HL-60 (cell line): ENCODE measurements at regions not wholly inside any gene's neighbourhood (a gene's known extent, or its start where the extent isn't known, plus 50 kb on each side); places are given as distances from the start of the nearest gene placed in this dataset.

ENCODE experiments used
- DNase-seq, 2 experiments: peaks; one replicate each; pipeline ENCODE4 v3.0.0-alpha.2; 2010 to 2020; ENCODE audit warnings: low read depth in 1 of 2, low spot score in 1 of 2
- H3K27ac ChIP-seq: fragments of 250-450 bp; sonication (Bioruptor Pico); replicated peaks from 2 replicates; pipeline ENCODE4 v1.5.1; 2020; ENCODE audit warnings: mild to moderate bottlenecking, moderate library complexity
- H3K27me3 ChIP-seq: fragments of 250-450 bp; sonication (Bioruptor Pico); 2 replicates; pipeline ENCODE4 v1.5.1; 2021; ENCODE audit warnings: mild to moderate bottlenecking, moderate library complexity; ENCODE audit not compliant: insufficient read depth, poor library complexity, severe bottlenecking
- H3K4me3 ChIP-seq: replicated peaks from 2 replicates; pipeline ENCODE4 v1.5.1; 2011; ENCODE audit warnings: mild to moderate bottlenecking, control low read depth, low read length; ENCODE audit not compliant: insufficient read depth
- GABPA ChIP-seq: IDR thresholded peaks from 2 replicates; pipeline ENCODE4 v1.6.1; 2012; ENCODE audit warnings: low read depth
- POLR2AphosphoS5 ChIP-seq: IDR thresholded peaks from 2 replicates; pipeline ENCODE4 v1.6.1; 2012; ENCODE audit warnings: low read depth
- SPI1 ChIP-seq: IDR thresholded peaks from 2 replicates; pipeline ENCODE4 v1.6.1; 2012; ENCODE audit warnings: low read depth, mild to moderate bottlenecking, borderline replicate concordance
- TF ChIP-seq, protein P1 (sequence below): IDR thresholded peaks from one replicate; pipeline ENCODE4 v1.5.1; 2011; ENCODE audit warnings: low read length, control low read depth, inconsistent platforms; ENCODE audit not compliant: insufficient read depth
- TF ChIP-seq, protein P2 (sequence below): IDR thresholded peaks from 2 replicates; pipeline ENCODE4 v1.6.1; 2012; ENCODE audit warnings: low read depth; ENCODE audit not compliant: insufficient replicate concordance

DNA sequence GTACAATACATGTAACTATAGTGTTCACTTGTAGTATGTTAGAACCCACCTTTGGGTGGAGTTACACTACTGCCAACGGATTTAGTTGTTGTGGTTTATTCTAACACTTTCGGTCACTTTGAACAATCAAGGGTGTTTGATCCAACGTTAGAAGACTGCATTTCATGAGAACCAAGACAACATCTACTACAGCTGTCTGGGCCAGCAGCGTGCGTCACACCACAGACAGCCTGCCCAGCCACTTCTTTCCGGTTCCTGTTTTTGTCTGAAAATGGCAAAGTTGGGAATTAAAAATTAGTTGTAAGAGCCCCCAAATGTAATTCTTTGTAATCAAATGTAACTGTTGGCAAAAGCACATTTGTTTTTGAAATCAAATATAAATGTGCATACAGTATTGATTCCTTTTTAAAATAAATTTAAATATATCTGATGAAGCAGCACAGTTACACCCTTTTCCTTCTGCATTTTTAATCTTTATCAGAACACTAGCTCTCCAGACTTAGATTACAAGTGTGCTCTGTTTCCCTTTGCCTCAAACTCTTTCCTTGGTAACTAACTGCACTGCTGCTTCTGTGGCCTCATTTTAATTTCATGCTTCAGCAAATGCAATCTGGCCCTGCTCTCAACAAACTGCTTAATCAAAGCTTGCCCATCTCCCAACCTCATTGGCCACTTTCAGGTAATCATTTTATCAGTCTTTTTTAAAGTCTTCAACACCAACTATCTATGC, 86.6 kb upstream of the DPH5 start:
- H3K4me3 ChIP-seq, result no peak overlapping the region
- peak in 1 of 2 experiments; percentile 73 for DNase-seq
- peak; percentile 83 for TF ChIP-seq SPI1
- TF ChIP-seq, protein P1, sequence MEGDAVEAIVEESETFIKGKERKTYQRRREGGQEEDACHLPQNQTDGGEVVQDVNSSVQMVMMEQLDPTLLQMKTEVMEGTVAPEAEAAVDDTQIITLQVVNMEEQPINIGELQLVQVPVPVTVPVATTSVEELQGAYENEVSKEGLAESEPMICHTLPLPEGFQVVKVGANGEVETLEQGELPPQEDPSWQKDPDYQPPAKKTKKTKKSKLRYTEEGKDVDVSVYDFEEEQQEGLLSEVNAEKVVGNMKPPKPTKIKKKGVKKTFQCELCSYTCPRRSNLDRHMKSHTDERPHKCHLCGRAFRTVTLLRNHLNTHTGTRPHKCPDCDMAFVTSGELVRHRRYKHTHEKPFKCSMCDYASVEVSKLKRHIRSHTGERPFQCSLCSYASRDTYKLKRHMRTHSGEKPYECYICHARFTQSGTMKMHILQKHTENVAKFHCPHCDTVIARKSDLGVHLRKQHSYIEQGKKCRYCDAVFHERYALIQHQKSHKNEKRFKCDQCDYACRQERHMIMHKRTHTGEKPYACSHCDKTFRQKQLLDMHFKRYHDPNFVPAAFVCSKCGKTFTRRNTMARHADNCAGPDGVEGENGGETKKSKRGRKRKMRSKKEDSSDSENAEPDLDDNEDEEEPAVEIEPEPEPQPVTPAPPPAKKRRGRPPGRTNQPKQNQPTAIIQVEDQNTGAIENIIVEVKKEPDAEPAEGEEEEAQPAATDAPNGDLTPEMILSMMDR, result no peak
- peak; percentile 68 for TF ChIP-seq GABPA
- no peak for TF ChIP-seq POLR2AphosphoS5
- TF ChIP-seq, protein P2, sequence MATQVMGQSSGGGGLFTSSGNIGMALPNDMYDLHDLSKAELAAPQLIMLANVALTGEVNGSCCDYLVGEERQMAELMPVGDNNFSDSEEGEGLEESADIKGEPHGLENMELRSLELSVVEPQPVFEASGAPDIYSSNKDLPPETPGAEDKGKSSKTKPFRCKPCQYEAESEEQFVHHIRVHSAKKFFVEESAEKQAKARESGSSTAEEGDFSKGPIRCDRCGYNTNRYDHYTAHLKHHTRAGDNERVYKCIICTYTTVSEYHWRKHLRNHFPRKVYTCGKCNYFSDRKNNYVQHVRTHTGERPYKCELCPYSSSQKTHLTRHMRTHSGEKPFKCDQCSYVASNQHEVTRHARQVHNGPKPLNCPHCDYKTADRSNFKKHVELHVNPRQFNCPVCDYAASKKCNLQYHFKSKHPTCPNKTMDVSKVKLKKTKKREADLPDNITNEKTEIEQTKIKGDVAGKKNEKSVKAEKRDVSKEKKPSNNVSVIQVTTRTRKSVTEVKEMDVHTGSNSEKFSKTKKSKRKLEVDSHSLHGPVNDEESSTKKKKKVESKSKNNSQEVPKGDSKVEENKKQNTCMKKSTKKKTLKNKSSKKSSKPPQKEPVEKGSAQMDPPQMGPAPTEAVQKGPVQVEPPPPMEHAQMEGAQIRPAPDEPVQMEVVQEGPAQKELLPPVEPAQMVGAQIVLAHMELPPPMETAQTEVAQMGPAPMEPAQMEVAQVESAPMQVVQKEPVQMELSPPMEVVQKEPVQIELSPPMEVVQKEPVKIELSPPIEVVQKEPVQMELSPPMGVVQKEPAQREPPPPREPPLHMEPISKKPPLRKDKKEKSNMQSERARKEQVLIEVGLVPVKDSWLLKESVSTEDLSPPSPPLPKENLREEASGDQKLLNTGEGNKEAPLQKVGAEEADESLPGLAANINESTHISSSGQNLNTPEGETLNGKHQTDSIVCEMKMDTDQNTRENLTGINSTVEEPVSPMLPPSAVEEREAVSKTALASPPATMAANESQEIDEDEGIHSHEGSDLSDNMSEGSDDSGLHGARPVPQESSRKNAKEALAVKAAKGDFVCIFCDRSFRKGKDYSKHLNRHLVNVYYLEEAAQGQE, result no peak
- H3K27ac ChIP-seq, result peak overlapping the region; percentile 69
- no peaks in the 10 kb centered on the region for H3K27me3 ChIP-seq

DNA sequence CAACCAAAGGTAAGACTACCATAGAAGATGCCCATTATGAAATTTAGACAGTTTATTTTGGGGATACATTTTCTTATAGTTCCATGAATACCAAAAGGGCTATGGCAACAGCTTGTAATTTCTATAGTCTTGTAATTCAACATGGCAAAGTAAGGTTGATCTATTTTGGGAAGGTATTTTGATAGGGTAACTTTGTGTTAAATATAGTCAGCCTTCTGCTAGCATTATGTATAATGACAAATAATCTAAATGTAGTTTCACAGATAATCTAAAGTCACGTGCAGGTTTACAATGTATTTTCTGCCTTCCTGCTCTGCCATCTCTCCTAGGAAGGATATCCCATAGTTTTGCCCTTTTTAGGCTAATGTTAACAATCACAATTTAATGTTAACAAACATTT, 85.9 kb upstream of the DPH5 start:
- Histone ChIP-seq H3K27ac (peak overlapping the region; percentile 69), H3K4me3 (no peak overlapping the region), H3K27me3 (no peaks in the 10 kb centered on the region)
- TF ChIP-seq, protein P2, result no peak
- TF ChIP-seq, protein P1, result no peak
- no peak for TF ChIP-seq SPI1
- TF ChIP-seq GABPA, result no peak
- TF ChIP-seq POLR2AphosphoS5, result no peak
- DNase-seq, result no peak

DNA sequence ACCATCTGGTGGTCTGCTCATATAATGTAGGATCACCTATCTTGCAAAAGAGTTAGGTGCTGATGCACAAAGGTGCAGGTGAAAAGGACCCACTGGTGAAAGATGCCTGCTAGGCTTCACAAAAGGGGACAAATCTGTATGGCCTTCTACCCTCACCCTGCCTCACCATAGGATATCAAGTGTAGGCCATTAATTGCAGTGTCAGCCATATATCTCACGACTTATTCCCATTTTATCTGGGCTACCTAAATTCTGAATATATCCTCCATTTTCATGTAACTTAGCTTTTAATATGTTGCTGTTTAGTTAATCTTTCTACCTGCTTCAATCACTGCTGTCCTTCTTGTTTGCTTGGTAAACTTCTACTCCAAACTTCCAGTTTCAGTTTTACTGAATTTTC, 84.2 kb upstream of the DPH5 start:
- no peak for DNase-seq
- H3K27me3 ChIP-seq, result no peaks in the 10 kb centered on the region
- TF ChIP-seq SPI1 (no peak), POLR2AphosphoS5 (no peak), GABPA (no peak)
- TF ChIP-seq, protein P2, result no peak
- TF ChIP-seq, protein P1, result no peak
- H3K27ac ChIP-seq, result no peak overlapping the region
- H3K4me3 ChIP-seq, result no peak overlapping the region
